ENCODE measurements at regions not wholly inside any gene's neighbourhood (a gene's known extent, or its start where the extent isn't known, plus 50 kb on each side); places are given as distances from the start of the nearest gene placed in this dataset.

GRCh38 chr18:40739029-40739428, 1216.0 kb upstream of the PIK3C3 start:
- TF ChIP-seq CTCF (IDR thresholded peaks at IDR 0.05; ENCODE audit: low read depth, low read length): no peak
- TF ChIP-seq MAX (IDR thresholded peaks at IDR 0.05; ENCODE audit: low read depth, low read length): no peak
- no peak for TF ChIP-seq POLR2A (IDR thresholded peaks at IDR 0.05; ENCODE audit: extremely low read depth, insufficient read length)
